Urothelium cell line (cell line): ENCODE measurements at regions not wholly inside any gene's neighbourhood (a gene's known extent, or its start where the extent isn't known, plus 50 kb on each side); places are given as distances from the start of the nearest gene placed in this dataset.

Experiments
- DNase-seq: peaks from one replicate; pipeline ENCODE4 v3.0.0; 2011; ENCODE audit warnings: low spot score, mixed read lengths
- FAIRE-seq: peaks from 2 replicates; lab custom pipeline; 2011; peaks lifted over from hg19 to GRCh38; lab: Jason Lieb, UNC

DNA sequence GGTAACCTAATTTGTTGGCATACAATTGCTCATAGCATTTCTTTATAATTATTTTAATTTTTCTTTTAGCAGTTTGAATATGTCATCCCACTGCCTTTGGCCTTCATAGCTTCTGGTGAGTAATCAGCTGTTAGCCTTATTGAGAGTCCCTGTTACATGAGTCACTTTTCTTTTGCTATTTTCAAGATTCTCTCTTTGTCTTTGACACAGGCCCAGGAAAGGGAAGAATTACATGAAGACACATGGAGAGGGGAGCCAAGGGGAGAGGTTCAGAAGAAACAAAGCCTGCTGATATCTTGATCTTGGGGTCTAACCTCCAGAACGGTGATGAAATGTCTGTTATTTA, 418.2 kb downstream of the METTL15 start:
- FAIRE-seq: no peak
- no peak for DNase-seq

DNA sequence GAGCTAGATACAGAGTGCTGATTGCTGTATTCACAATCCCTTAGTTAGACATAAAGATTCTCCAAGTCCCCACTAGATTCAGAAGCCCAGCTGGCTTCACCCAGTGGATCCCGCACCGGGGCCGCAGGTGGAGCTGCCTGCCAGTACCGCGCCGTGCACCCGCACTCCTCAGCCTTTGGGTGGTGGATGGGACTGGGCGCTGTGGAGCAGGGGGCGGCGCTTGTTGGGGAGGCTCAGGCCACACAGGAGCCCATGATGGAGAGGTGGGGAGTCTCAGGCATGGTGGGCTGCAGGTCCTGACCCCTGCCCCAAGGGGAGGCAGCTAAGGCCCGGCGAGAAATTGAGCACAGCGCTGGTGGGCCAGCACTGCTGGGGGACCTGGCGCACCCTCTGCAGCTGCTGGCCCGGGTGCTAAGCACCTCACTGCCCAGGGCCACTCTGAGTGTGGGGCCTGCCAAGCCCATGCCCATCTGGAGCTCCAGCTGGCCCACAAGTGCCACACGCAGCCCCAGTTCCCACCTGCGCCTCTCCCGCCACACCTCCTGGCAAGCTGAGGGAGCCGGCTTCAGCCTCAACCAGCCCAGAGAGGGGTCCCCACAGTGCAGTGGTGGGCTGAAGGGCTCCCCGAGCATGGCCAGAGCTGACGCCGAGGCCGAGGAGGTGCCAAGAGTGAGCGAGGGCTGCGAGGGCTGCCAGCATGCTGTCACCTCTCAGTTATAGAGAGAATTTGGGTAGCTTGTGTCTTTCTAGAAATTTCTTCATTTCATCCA, 417.6 kb downstream of the METTL15 start:
- FAIRE-seq: no peak
- no peak for DNase-seq

DNA sequence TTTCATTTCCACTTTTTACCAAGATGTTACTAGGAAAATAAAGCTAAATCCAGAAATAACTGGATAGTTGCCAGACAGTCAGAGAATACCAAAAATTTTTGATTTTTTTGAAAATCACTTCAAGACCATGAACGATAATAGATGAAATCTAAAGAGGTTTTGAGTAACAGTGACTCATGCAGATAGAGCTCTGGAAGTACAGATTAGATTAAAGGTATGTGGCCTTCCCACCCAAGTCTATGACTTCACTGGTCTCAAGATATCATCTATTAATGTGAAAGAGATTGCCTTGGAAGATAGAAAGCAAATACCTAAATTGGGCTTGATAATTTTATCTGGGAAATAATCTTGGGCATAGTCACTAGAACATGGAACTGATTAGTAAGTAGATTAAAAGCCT, 415.9 kb downstream of the METTL15 start:
- no peak for FAIRE-seq
- no peak for DNase-seq

- DNase-seq: no peak
These were observed 412.9 kb downstream of the METTL15 start for GRCh38 chr11:28521075-28521474.

GRCh38 chr11:28520291-28520690, 412.1 kb downstream of the METTL15 start:
- no peak for DNase-seq
- FAIRE-seq: no peak

More at GRCh38 chr11:28521075-28521474, 412.9 kb downstream of the METTL15 start:
- FAIRE-seq: no peak

DNA sequence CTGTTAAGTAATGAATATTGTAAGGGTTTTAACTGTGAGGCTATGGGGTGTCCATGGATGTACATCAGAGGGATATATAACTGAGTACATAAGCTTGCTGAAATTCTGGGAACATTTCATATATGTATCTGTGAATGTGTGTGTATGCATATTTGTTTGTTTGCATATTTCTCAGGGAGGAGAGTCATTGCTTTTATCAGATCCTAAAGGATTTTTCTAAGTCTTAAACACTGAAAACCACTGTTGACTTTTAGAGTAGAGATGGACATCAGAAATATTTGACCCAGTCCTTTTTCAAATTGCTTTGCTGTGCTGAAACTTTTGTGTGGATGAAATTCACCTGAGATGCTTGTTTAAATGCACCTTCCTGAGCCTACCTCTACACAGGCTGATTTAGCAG, 410.6 kb downstream of the METTL15 start:
- FAIRE-seq (no peak), DNase-seq (no peak)

DNA sequence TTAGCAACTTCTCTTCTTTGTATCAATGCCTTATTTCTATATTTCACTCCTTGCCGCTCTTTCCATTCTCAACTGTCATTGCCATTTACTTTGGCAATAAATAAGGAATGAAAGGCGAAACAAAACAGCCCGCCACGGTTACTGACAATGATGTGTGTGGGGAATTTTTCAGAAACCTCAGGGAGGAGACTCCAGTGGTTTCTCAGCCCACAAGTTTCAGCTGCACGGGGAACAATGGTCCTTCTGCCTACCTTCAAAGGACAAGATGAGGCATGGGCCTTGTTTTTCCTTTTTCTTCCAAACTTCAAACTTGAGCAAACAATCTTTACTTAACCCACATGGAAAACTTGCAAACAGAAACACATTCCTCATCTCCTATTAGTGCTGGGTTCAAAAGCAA, 409.4 kb downstream of the METTL15 start:
- no peak for FAIRE-seq

GRCh38 chr11:28514391-28514790, 406.2 kb downstream of the METTL15 start:
- FAIRE-seq: no peak

More for the DNA sequence above, 409.4 kb downstream of the METTL15 start:
- DNase-seq: no peak

GRCh38 chr11:28512143-28512756, 404.1 kb downstream of the METTL15 start:
- FAIRE-seq (no peak), DNase-seq (no peak)

More at GRCh38 chr11:28514391-28514790, 406.2 kb downstream of the METTL15 start:
- no peak for DNase-seq

DNA sequence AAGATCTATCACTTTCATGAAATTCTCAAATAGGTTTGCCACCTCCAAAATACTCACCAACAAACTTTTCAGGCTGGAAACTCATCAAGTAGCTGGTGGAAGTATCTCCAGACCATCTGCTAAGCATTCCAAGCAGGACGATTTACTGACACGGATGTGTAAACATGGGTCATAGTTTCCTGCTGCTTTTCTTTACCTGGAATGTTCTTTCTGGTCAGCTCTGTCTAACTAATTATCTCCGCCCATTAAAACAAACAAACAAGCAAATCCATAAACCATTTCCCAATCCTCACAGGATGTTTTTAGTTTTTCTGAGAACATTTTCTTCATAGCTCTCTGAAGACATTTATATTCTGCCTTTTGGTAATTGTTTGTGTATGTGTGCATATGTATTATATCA, 397.0 kb downstream of the METTL15 start:
- no peak for DNase-seq
- no peak for FAIRE-seq

DNA sequence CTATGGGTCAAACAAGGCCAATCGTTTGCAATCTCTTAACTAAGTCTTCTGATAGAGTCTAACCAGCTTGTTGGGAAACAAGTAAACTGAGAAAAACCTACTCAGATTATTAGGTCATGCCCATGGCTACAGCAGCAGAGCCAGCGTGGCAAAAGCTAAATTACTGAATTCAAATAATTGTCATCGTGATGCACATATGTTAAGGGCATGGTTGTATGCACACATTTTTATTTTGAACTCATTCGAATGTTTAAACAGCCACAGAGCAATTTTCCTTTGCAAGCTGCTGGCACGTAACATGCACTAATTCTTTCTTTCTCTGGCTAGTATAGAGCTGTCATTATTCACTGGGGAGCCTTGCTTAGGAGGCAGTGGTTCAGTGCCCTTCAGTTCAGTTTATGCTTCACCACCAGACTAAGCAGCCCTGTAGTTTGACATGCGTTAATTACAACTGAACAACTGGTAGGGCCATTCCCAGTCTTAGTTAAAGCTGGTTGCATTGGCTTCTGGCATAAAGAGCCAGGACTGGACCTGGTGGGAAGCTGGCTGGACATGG, 396.4 kb downstream of the METTL15 start:
- FAIRE-seq (no peak), DNase-seq (no peak)

DNA sequence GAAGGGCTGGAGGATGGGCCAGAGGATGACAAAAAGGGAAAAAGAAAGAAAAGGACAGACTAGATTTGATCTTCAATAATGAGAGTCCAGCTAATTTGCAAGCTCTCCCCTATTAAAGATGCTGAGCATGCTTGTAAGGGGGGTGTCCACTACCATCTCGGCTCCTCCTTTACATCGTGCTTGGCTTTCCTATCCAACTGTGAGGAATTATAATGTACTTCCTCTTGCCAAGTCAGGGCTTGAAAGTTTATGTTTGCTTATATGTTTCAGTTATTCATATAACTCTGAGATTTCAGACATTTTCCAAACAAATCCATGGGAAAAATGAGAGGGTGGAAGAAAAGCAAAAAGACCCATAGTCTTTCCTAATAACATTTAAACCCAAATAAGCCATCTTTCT, 387.1 kb downstream of the METTL15 start:
- FAIRE-seq: no peak

GRCh38 chr11:28491431-28491830, 383.2 kb downstream of the METTL15 start:
- no peak for DNase-seq
- FAIRE-seq: no peak

More for the DNA sequence above, 387.1 kb downstream of the METTL15 start:
- DNase-seq: no peak

GRCh38 chr11:28490773-28491382, 382.7 kb downstream of the METTL15 start:
- no peak for FAIRE-seq
- no peak for DNase-seq

DNA sequence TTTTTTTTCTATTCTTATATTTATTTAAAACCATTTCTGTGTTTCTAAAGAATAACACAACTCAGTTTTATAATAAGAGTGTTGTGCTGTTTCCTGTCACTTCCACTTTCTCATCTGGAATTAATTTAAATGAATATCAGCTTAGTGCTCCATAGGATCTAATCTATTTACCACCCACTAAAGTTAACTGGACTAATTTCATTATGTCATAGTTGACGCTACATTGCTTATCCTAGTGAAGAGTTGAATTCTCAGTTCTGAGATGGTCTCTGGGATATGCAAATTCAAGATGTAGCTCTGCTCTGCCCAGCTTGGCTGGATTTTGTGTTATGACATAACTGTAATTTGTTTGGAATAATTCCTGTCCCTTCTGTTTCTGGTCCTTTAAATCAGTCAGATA, 380.1 kb downstream of the METTL15 start:
- DNase-seq (no peak), FAIRE-seq (no peak)

DNA sequence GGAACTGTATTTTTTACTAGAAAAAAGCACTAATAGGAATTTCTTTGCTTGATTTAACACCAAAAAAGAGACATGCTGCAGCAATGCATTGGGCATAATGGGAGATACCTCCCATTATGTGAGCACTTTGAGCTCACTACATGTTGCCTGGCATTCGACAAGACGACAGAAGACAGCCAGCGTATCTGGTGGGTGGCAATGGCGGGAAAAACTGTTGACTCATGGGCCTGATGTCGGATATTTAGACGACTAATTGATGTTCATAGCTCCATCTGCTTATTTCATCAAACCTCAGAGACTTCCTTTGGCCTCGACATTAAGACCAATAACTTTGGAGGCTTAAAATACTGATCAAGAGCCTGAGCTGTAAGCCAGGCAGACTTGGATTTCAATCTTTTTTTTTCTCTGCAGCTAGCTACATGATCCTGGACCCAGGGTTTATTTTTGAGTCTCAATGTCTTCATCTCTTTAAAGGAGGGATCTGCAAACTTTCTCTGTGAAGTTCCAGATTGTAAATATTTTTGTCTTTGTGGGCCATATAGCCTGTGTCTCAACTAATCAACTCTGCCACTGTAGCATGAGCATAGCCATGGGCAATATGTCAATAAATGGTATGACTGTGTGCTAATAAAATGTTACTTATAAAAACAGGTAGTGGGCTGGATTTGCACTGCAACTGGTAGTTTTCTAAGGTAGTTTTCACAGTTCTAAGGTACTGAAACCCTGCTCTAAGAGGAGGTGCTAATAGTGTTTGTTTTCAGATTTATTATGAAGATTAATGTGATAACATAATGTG, 375.1 kb downstream of the METTL15 start:
- DNase-seq (no peak), FAIRE-seq (no peak)

DNA sequence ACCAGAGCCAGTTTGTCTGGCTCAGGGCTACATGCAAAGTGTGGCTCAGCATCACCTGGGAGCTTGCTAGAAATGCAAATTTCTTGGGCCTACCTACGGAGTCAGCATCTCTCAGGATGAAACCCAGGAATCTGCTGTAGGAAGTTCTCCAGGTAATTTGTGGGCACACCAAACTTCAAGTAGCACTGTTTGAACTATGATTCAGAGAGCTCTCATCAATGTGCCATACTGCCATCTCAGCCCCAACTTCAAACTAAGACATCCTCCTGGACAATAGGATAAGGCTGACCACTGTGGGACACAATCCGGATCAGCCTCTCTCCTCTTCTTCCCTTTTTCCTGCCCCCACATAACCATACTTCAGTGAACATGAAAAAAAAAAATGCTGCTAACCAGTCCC, 374.5 kb downstream of the METTL15 start:
- FAIRE-seq (no peak), DNase-seq (no peak)

DNA sequence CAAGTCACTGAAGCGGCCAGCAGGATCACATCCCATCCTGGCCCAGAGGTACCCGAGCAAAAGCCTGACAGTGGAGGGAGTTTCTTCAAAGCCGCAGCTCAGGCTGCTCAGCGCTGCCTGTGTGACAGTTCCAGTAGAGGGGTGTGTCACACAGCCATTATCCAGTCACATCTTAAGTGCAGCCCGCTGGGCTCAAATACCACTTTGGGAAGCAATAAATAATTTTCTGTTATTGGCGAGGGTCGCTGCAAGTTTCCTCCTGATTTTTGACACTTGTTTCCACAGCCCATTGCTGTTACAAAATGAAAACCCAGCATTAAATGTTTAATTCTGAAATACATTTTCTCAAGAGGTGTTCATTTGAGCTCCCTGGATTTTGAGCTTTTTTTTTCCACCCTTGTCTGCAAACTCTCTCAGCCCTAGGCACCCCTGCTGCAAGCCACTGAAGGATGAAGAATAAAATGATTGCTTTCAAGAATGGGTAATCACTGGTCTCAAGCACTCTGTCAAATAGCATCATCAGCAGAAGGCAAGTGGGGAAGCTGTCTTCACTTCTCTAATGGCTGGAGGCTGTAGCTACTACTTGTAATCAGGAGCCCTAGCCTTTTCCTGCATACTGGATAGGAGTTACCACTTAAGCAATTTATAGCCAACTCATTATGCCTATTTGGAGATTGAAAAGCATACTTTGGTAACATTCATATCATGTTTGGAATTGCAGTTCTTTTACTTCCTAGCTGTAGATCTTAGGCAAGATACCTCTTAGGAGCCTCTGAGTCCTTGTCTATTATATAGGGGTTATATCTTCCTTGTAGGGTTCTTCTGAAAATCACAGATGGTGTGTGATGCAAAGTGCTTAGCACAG, 373.7 kb downstream of the METTL15 start:
- FAIRE-seq (no peak), DNase-seq (no peak)

GRCh38 chr11:28480406-28480805, 372.2 kb downstream of the METTL15 start:
- FAIRE-seq (no peak), DNase-seq (no peak)

- DNase-seq (no peak), FAIRE-seq (no peak)
These were observed 368.7 kb downstream of the METTL15 start for GRCh38 chr11:28476864-28477263.
